Astrocyte of the spinal cord (primary cell): ENCODE measurements at regions not wholly inside any gene's neighbourhood (a gene's known extent, or its start where the extent isn't known, plus 50 kb on each side); places are given as distances from the start of the nearest gene placed in this dataset.
A peak's percentile ranks its signal among the peaks of the same experiment; 100 is the strongest.

ENCODE experiments used
- DNase-seq: peaks from one replicate; pipeline ENCODE4 v3.0.0; 2011; ENCODE audit warnings: low read depth, low spot score
- H3K4me3 ChIP-seq: 2 replicates; pipeline ENCODE4 v1.5.1; 2011; ENCODE audit warnings: low read depth, mild to moderate bottlenecking, low read length, moderate library complexity
- CTCF ChIP-seq: IDR thresholded peaks from 2 replicates; pipeline ENCODE4 v1.5.1; 2012; ENCODE audit warnings: low read depth, mild to moderate bottlenecking, low read length, inconsistent platforms
- in situ Hi-C: cut with HindIII; loops from 2 replicates; pipeline ENCODE4 v1.10.0; 2017; ENCODE audit warnings: low sequenced_read_pairs

GRCh38 chrX:149079805-149080406 is 425.2 kb downstream of the IDS start:
- no peak for TF ChIP-seq CTCF
- DNase-seq: no peak
- no peak overlapping the region for H3K4me3 ChIP-seq
- in situ Hi-C loops: no loop called here

GRCh38 chrX:149074398-149074797 is 430.7 kb downstream of the IDS start:
- DNase-seq: peak; percentile 55
- no peak overlapping the region for H3K4me3 ChIP-seq
- in situ Hi-C loops: no loop called here
- TF ChIP-seq CTCF: no peak

- no peak for DNase-seq
- in situ Hi-C loops: no loop called here
- no peak overlapping the region for H3K4me3 ChIP-seq
- no peak for TF ChIP-seq CTCF
These were observed 431.6 kb downstream of the IDS start for GRCh38 chrX:149073479-149073878.

- in situ Hi-C loops: no loop called here
- TF ChIP-seq CTCF: no peak
- DNase-seq: no peak
- no peak overlapping the region for H3K4me3 ChIP-seq
These were observed 435.2 kb downstream of the IDS start for GRCh38 chrX:149069899-149070298.

- in situ Hi-C loops: no loop called here
- DNase-seq: peak; percentile 88
- no peak for TF ChIP-seq CTCF
- H3K4me3 ChIP-seq: no peak overlapping the region
These were observed 444.2 kb downstream of the IDS start for GRCh38 chrX:149060921-149061320.
